ENCODE measurements at regions not wholly inside any gene's neighbourhood (a gene's known extent, or its start where the extent isn't known, plus 50 kb on each side); places are given as distances from the start of the nearest gene placed in this dataset.
"Not testable (repeated sequence)": the region's sequence is repeated elsewhere in the genome, so short reads cannot be mapped to it uniquely, and the experiment has no call there.

- H3K4me3 ChIP-seq (ENCODE audit: low read length); H3K36me3 ChIP-seq (ENCODE audit: control insufficient read depth, insufficient read depth, low read length); H3K9me3 ChIP-seq (ENCODE audit: control insufficient read depth, low read length); H3K9ac ChIP-seq (ENCODE audit: low read length); H3K27me3 ChIP-seq (ENCODE audit: control insufficient read depth, insufficient read depth, low read length); H3K4me1 ChIP-seq (ENCODE audit: control insufficient read depth, insufficient read depth, low read length): not testable (repeated sequence)
Observed at GRCh38 chr3:11707084-11707483, 63.4 kb upstream of the VGLL4 start.

- Histone ChIP-seq H3K9ac (ENCODE audit: low read length) (no peak overlapping the region), H3K36me3 (ENCODE audit: control insufficient read depth, insufficient read depth, low read length) (no peaks in the 10 kb centered on the region), H3K27me3 (ENCODE audit: control insufficient read depth, insufficient read depth, low read length) (no peaks in the 10 kb centered on the region), H3K4me3 (ENCODE audit: low read length) (no peak overlapping the region), H3K4me1 (ENCODE audit: control insufficient read depth, insufficient read depth, low read length) (no peaks in the 10 kb centered on the region), H3K9me3 (ENCODE audit: control insufficient read depth, low read length) (no peaks in the 10 kb centered on the region)
Observed at GRCh38 chr3:11706604-11707003, 62.9 kb upstream of the VGLL4 start.

- Histone ChIP-seq H3K4me3 (ENCODE audit: low read length) (no peak overlapping the region), H3K9ac (ENCODE audit: low read length) (no peak overlapping the region), H3K4me1 (ENCODE audit: control insufficient read depth, insufficient read depth, low read length) (no peaks in the 10 kb centered on the region), H3K36me3 (ENCODE audit: control insufficient read depth, insufficient read depth, low read length) (no peaks in the 10 kb centered on the region), H3K9me3 (ENCODE audit: control insufficient read depth, low read length) (no peaks in the 10 kb centered on the region), H3K27me3 (ENCODE audit: control insufficient read depth, insufficient read depth, low read length) (no peaks in the 10 kb centered on the region)
Observed at GRCh38 chr3:11705049-11705448, 61.3 kb upstream of the VGLL4 start.

- Histone ChIP-seq H3K9ac (ENCODE audit: low read length) (no peak overlapping the region), H3K9me3 (ENCODE audit: control insufficient read depth, low read length) (no peaks in the 10 kb centered on the region), H3K36me3 (ENCODE audit: control insufficient read depth, insufficient read depth, low read length) (no peaks in the 10 kb centered on the region), H3K4me3 (ENCODE audit: low read length) (no peak overlapping the region), H3K27me3 (ENCODE audit: control insufficient read depth, insufficient read depth, low read length) (no peaks in the 10 kb centered on the region), H3K4me1 (ENCODE audit: control insufficient read depth, insufficient read depth, low read length) (no peaks in the 10 kb centered on the region)
Observed at GRCh38 chr3:11703146-11703545, 59.4 kb upstream of the VGLL4 start.

GRCh38 chr3:11699083-11699427 is 55.3 kb upstream of the VGLL4 start:
- Histone ChIP-seq H3K4me3 (ENCODE audit: low read length) (no peak overlapping the region), H3K4me1 (ENCODE audit: control insufficient read depth, insufficient read depth, low read length) (no peaks in the 10 kb centered on the region), H3K9me3 (ENCODE audit: control insufficient read depth, low read length) (no peaks in the 10 kb centered on the region), H3K36me3 (ENCODE audit: control insufficient read depth, insufficient read depth, low read length) (no peaks in the 10 kb centered on the region), H3K9ac (ENCODE audit: low read length) (no peak overlapping the region), H3K27me3 (ENCODE audit: control insufficient read depth, insufficient read depth, low read length) (no peaks in the 10 kb centered on the region)

GRCh38 chr3:11698326-11699082 is 54.8 kb upstream of the VGLL4 start:
- no peak overlapping the region for H3K9ac ChIP-seq (ENCODE audit: low read length)
- H3K9me3 ChIP-seq (ENCODE audit: control insufficient read depth, low read length) = no peaks in the 10 kb centered on the region
- no peaks in the 10 kb centered on the region for H3K36me3 ChIP-seq (ENCODE audit: control insufficient read depth, insufficient read depth, low read length)
- H3K27me3 ChIP-seq (ENCODE audit: control insufficient read depth, insufficient read depth, low read length) = no peaks in the 10 kb centered on the region
- no peak overlapping the region for H3K4me3 ChIP-seq (ENCODE audit: low read length)
- H3K4me1 ChIP-seq (ENCODE audit: control insufficient read depth, insufficient read depth, low read length) = no peaks in the 10 kb centered on the region

GRCh38 chr3:11697701-11698100 is 54.0 kb upstream of the VGLL4 start:
- H3K9me3 ChIP-seq (ENCODE audit: control insufficient read depth, low read length) = no peaks in the 10 kb centered on the region
- H3K36me3 ChIP-seq (ENCODE audit: control insufficient read depth, insufficient read depth, low read length) = no peaks in the 10 kb centered on the region
- H3K4me1 ChIP-seq (ENCODE audit: control insufficient read depth, insufficient read depth, low read length) = no peaks in the 10 kb centered on the region
- no peak overlapping the region for H3K4me3 ChIP-seq (ENCODE audit: low read length)
- H3K9ac ChIP-seq (ENCODE audit: low read length) = no peak overlapping the region
- H3K27me3 ChIP-seq (ENCODE audit: control insufficient read depth, insufficient read depth, low read length) = no peaks in the 10 kb centered on the region

GRCh38 chr3:11696054-11696453 is 52.3 kb upstream of the VGLL4 start:
- H3K36me3 ChIP-seq (ENCODE audit: control insufficient read depth, insufficient read depth, low read length) = no peaks in the 10 kb centered on the region
- no peaks in the 10 kb centered on the region for H3K27me3 ChIP-seq (ENCODE audit: control insufficient read depth, insufficient read depth, low read length)
- H3K4me1 ChIP-seq (ENCODE audit: control insufficient read depth, insufficient read depth, low read length) = no peaks in the 10 kb centered on the region
- no peaks in the 10 kb centered on the region for H3K9me3 ChIP-seq (ENCODE audit: control insufficient read depth, low read length)
- no peak overlapping the region for H3K4me3 ChIP-seq (ENCODE audit: low read length)
- no peak overlapping the region for H3K9ac ChIP-seq (ENCODE audit: low read length)

All from mucosa of stomach (tissue), 1 donor.